HG03521 (cell line): ENCODE measurements at regions not wholly inside any gene's neighbourhood (a gene's known extent, or its start where the extent isn't known, plus 50 kb on each side); places are given as distances from the start of the nearest gene placed in this dataset.
A peak's percentile ranks its signal among the peaks of the same experiment; 100 is the strongest.
"Not testable (repeated sequence)": the region's sequence is repeated elsewhere in the genome, so short reads cannot be mapped to it uniquely, and the experiment has no call there.

Source experiments
- ATAC-seq: cut with Tn5 transposase; IDR thresholded peaks from one replicate; pipeline ENCODE4 v1.9.1; 2021; ENCODE audit warnings: mild to moderate bottlenecking, moderate library complexity; ENCODE audit not compliant: unreplicated experiment

- ATAC-seq, result no peak
Observed at GRCh38 chr10:9297580-9297979, 1243.1 kb downstream of the GATA3 start.

GRCh38 chr10:9299966-9300365 is 1245.5 kb downstream of the GATA3 start:
- no peak for ATAC-seq

- ATAC-seq, result no peak
Observed at GRCh38 chr10:9301148-9301547, 1246.7 kb downstream of the GATA3 start.

- ATAC-seq, result no peak
Observed at GRCh38 chr10:9301554-9301953, 1247.1 kb downstream of the GATA3 start.

- peak; percentile 43 for ATAC-seq
Observed at GRCh38 chr10:9302140-9302746, 1247.8 kb downstream of the GATA3 start.

- ATAC-seq, result no peak
Observed at GRCh38 chr10:9305018-9305655, 1250.6 kb downstream of the GATA3 start.

- no peak for ATAC-seq
Observed at GRCh38 chr10:9311702-9312499, 1257.4 kb downstream of the GATA3 start.

GRCh38 chr10:9315292-9315691 is 1260.8 kb downstream of the GATA3 start:
- ATAC-seq, result no peak

- ATAC-seq, result peak; percentile 63
Observed at GRCh38 chr10:9331583-9332008, 1277.1 kb downstream of the GATA3 start.

- no peak for ATAC-seq
Observed at GRCh38 chr10:9334270-9334669, 1279.8 kb downstream of the GATA3 start.

GRCh38 chr10:9339716-9340115 is 1285.2 kb downstream of the GATA3 start:
- ATAC-seq, result no peak

- no peak for ATAC-seq
Observed at GRCh38 chr10:9342885-9343570, 1288.5 kb downstream of the GATA3 start.

GRCh38 chr10:9347933-9348332 is 1293.4 kb downstream of the GATA3 start:
- ATAC-seq, result not testable (repeated sequence)

- no peak for ATAC-seq
Observed at GRCh38 chr10:9357471-9357870, 1303.0 kb downstream of the GATA3 start.

GRCh38 chr10:9362721-9363120 is 1308.2 kb downstream of the GATA3 start:
- no peak for ATAC-seq

GRCh38 chr10:9379183-9379582 is 1324.7 kb downstream of the GATA3 start:
- no peak for ATAC-seq

GRCh38 chr10:9381733-9382532 is 1327.4 kb downstream of the GATA3 start:
- no peak for ATAC-seq

- no peak for ATAC-seq
Observed at GRCh38 chr10:9382533-9382866, 1328.0 kb downstream of the GATA3 start.

- ATAC-seq, result no peak
Observed at GRCh38 chr10:9390516-9390915, 1336.0 kb downstream of the GATA3 start.

GRCh38 chr10:9399275-9399983 is 1344.9 kb downstream of the GATA3 start:
- ATAC-seq, result no peak
